HG03457 (cell line): ENCODE measurements at regions not wholly inside any gene's neighbourhood (a gene's known extent, or its start where the extent isn't known, plus 50 kb on each side); places are given as distances from the start of the nearest gene placed in this dataset.

Source experiments
- ATAC-seq: cut with Tn5 transposase; IDR thresholded peaks from one replicate; pipeline ENCODE4 v1.9.1; 2021; ENCODE audit warnings: moderate number of reproducible peaks; ENCODE audit not compliant: unreplicated experiment

DNA sequence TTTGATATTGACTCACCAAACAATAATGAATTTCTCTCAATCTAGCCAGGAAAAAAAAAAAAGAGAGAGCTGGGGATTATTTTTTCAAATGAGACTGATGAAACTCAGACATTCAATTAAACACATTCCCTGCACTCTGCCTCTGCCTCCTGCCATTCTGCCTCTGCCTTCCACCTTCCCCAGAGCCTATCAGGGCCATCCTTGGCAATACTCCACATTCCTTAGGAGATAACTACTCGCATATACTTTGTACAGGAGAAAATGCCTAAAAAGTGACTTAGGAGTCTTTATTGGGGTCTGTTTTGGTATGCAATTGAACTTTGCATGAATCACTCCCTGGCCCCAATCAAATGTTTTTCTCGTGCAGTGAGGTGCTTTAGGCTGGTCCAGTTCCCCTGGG, 246.6 kb upstream of the PLET1 start:
- no peak for ATAC-seq

DNA sequence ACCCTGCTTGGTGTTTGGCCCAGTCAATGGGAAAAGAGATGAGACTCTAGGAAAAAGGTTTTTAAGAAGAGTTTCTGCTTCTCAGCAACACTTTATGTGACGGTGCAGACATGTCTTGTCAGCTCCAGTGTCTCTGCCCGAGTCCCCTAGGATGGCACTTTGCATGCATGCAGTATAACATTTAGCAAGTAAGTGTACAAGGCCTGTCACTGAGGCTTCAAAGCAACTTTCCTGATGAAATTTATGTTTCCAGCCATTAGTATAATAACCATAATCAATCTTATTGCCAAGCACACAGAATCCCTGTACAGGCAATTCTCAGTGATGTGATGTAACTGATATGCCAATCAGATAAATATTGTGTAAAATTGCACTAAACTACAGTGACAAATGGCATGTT, 248.1 kb upstream of the PLET1 start:
- ATAC-seq, result no peak

DNA sequence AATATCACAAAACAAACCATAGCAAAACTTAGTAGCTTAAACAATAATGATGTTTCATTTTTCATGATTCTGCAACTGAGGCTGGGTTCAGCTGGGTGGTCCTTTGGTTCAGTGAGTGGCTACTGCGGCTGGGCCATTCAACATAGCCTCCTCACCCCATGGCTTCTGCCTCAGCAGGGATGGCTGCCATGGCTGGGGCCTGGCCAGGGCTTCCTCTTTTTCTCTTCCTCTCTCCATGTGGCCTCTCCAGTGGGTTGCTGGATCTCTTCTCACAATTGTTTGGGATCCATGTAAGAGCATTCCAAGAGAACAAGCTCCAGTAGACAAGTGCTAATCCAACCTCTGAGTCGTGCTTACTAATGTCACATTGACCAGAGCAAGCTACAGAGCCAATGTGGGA, 248.6 kb upstream of the PLET1 start:
- no peak for ATAC-seq

DNA sequence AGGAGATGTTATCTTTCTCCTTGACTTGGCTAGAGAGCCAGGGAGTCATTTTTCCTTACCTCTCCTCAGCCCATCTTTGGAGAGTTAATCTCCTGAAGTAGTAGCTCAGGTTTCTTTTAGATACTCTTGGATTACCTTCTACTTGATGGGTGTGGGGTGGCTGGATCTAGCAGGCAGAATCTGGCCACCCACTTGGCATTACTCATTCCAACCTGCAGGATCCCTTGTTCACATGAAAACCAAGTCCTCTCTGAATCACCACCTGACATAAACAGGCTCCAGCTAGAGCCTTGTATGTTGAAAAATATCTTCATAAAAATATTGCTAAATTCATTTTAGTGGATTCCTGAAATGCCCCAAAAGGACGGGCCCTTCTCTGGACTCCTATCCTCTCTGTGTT, 250.6 kb upstream of the PLET1 start:
- no peak for ATAC-seq

DNA sequence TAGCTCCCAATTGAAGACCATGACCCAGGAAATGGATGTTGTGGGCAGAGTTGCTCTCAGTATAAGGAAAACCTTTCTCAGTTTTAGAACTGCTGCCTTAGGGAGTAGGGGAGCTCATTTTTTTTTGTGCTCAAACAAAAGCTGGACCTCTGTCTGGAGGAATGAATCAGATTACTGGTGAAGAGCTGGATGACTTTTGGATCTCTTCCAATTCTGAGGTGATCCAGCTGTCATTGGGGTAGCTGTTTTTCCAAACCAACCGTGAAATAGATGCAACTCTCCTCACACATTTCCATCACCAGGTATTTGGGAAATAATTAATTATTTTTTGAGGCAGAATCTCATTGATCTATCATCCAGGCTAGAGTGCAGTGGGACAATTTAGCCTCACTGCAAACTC, 251.3 kb upstream of the PLET1 start:
- ATAC-seq, result no peak

DNA sequence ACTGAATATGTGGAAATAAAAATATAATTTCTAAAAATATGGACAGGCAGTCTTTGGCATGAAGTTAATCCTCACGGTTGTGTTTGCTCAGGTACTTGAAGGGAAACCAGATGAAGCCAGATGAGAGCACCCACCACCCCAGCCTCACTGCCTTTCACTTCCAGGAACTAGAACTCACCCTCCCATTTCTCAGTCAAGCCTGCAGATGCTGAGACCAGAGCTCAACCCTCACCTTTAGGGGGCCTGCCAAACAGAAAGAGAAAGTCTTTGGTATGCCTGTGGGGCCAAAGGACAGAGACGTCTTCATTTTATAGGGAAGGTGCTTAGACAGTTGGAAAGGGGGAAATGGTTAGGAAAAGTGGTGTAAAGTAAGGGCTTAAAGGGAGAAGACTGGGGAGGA, 252.8 kb upstream of the PLET1 start:
- ATAC-seq, result no peak

DNA sequence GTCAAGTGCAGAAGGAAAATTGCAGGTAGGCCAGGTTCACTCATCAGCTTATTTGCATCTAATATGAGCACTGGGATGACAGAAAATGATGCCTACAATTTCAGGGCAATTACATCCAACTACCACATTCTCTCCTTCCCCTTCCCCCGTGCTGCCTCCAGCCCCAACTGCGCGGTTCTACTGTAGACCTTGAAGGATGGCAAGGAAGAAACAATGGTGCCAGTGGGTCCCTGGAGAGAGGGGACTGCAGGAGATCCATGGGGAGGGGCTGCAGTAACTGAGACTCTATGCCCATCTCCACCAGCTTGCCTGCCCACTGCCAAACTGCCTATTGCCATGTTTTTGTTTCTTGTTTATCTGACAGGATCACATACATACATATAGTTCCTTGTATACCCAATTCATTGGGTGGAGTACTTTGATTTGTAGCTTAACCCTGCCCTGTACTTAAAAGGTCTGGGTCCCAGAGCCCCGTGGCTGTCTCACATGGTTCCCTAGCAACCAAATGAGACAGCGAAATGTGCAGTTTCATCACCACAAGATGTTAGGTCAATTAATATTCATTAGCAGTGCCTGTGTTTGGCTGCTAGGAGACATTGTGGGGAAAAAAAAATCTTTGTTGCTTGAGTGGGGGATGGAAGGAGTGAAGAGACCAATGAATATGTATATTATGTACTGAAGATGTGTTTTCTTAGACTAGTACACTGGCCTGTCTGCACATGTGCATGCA, 253.5 kb upstream of the PLET1 start:
- no peak for ATAC-seq

DNA sequence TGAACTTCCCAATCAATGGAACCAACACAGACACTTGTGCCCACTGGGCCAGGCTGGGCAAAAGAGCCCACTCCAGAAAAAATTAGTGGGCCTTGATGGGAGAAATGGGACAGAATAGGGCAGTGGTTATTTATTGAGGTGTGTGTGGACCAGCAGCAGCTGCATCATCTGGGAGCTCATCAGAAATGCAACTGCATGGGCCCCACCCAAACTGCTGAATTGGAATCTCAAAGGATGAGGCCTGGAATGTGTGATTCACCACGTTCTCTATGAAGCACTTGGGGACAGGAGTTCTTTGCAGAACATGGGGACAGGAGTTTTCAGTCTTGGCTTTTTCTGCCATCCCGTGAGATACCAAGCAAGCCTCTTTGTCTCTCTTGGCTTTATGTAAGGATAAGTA, 255.6 kb upstream of the PLET1 start:
- no peak for ATAC-seq

DNA sequence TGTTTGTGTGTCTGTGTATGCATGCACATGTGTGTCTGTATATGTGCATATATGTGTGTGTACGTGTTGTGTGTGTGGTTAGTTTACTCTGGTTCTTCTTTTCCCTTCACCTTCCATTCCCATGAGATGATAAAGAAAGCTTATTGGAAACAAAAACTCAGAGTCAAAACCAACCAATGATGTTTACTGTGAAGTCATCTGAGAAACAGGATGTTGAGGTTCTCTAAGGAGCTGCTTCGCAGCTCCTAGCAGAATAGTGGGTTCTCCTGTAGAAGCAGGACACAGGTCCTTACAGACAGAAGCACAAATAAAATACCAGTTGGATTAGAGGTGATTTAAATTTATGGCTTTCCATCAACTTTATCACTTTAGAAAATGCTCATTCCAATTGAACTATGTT, 256.1 kb upstream of the PLET1 start:
- ATAC-seq, result no peak

DNA sequence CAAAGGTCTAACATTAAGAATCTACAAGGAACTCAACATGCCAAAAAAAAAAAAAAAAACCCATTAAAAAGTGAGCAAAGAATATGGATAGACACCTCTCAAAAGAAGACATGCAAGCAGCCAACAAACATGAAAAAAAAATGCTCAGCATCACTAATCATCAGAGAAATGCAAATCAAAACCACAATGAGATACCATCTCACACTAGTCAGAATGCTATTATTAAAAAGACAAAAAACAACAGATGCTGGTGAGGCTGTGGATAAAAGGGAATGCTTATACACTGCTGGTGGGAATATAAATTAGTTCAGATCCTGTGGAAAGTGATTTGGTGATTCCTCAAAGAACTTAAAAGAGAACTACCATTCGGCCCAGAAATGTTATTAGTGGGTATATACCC, 257.7 kb upstream of the PLET1 start:
- ATAC-seq, result no peak

DNA sequence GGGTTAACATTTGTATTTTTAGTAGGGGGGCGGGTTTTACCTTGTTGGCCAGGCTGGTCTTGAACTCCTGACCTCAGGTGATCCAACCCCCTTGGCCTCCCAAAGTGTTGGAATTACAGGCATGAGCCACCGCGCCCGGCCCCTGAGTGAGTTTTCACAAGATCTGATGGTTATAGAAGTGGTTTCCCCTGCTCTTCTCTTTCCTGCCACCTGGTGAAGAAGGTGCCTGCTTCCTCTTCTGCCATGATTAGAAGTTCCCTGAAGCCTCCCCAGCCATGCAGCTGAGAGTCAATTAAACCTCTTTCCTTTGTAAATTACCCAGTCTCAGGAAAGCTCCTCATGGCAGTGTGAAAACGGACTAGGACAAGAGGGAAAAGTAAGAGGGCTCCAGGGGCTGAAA, 259.1 kb upstream of the PLET1 start:
- no peak for ATAC-seq

DNA sequence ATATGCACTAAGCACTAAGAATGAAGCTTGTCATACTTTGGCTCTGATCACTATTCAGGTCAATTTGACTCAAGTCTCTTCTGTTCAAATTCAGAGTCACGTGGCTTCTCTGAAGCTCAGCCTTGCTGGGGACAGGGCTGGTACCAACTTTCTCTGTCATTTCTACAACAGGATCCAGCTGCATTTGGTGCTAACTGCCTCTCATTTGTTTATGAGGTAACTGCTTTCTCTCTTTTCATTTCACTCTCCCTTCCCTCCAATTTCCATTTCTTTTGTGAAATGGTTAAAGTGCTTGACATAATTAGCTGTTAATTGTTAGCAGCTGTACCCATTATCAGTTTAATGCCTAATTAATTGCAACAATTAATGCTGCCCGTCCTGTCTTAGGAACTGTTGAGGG, 259.7 kb upstream of the PLET1 start:
- ATAC-seq, result no peak

DNA sequence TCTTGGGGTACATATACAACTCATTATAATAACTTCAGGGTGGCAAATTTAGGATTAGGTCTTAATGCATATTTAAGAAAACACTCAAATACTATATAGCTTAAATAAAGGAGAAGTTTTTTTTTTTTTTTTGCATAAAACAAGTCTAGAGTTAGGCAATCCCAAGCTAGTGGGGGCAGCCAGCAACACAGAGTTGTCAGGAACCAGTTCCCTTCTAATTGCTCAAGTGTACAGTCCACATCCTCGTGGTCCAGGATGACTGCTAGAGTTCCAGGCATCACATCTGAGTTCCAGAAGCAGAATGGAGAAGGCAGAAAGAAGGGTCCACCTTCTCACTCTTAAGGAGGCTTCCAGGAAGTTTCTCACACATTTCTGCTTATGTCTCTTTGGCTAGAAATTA, 261.9 kb upstream of the PLET1 start:
- ATAC-seq, result no peak

DNA sequence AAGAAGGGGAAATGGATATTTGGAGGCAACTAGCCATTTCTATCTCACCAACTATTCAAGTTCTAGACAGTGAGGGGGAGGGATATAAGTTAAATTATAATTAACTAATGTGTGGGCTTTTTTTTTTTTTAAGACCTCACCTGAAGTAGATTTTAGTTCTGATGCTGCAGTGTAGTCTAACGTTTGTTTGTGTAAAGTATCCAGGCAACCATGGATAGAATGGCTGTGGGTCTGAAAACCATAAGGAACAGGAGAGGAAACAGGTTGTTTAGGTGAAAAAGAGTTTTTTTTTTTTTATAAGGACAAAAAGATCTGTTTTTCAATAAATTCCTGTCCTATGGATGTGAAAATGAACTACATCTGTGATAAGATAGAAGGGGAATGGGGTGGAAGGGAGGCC, 262.4 kb upstream of the PLET1 start:
- no peak for ATAC-seq

DNA sequence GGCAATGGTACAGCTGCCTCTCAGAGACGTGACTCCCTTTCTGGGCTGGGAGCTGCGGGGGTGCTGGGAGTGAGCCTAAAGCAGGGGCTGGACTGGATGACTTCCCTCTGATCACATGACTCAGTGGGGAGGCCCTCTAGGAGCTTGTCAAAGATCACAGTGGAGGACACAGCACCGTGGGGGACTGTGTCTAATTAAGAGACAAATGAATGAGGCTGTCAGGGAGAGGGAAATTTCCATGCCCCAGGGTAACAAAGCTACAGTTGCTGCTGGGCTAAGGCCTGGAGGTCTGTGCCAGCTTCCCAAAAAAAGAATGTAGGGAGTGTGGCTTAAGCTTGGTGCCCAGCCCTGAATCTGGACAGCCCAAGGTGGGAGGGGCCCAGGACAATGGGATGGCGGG, 262.8 kb upstream of the PLET1 start:
- ATAC-seq, result no peak

DNA sequence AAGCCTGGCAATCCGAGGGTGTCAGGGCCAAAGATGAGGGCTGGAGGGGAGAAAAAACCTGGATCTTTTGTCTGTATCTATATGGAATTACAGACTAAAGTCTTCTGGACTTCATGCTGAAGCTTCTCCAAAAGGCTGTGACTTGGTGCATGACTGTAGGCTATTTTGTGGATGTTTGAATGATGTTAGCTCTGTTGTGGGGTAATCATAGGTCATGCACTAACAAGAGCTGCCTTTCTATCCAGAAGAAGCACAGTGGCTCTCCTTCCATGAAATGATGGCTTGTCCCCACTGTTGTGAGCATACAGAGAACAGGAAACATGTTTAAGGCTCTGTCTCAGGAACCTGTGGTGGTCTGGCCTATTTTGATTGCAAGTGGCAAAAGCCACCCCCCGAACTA, 263.3 kb upstream of the PLET1 start:
- ATAC-seq, result no peak

DNA sequence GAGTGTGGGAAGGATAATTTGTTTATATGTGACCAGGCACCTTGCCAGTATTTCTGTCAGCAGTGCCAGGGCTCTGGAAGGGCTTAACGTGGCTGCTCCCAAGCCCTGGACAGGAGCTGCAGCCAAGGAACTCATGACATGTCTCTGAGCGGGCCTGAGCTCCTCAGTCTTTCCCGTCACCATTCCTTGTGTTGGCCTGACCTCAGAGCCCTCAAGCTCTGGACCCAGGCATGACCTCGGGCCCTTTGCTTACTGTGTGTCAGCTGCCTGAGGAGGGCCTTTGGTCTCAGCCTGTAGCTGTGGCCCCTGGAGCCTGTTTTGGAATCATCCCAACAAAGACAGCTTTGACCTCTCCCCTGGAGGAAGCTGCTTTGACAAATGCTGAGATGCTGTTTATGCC, 264.1 kb upstream of the PLET1 start:
- no peak for ATAC-seq

DNA sequence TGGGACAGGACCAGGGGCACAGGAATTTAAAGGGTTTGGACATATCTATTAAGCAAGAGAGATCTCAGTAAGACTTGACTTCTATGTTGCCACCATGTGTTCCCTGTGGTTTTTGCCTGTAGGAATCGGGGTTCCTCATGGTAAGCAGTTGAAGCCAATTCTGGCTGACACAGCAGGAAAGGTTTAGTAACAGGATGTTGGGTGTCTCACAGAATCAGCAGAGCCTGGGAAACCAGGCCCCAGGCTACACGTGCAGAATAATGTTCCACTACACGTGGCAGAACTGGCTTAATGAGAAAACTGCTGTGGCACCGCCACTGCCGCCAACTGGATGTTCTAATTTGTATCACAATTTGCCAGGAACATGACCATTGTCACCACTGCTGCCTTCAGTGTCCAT, 264.6 kb upstream of the PLET1 start:
- ATAC-seq, result no peak

DNA sequence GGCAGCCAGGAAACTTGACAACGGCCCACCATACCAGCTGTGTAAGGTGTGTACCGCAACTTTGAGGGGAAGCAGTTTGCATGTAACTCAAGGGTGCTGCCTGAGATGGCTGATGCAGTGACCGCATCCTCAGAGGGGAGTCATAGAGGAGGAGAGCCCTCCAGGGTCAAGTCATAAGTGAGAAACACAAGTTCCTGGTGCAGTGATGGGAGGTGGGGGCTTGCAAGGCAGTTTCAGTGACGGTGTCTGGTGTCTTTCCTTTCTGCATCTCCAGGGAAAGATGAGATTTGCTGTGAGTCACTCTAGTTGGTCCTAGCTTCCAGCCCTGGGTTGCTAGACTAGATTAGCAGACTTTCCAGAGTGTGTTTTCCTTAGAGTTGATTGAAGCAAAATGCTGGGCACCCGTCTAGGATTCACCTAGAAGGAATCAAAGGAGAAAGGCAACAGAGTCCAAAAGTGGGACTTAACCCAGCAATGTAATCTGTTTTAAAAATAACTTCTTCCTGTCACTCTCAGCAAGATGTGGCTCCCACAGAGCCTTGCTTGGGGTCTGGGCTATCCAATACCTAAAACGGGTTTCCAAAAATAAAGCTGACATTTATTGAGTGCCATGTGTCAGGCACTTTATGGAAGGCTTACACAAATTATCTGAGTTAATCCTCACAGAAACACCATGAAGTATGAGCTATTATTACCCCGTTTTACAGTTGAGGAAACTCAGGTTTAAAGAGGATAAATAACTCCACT, 265.4 kb upstream of the PLET1 start:
- ATAC-seq, result no peak

DNA sequence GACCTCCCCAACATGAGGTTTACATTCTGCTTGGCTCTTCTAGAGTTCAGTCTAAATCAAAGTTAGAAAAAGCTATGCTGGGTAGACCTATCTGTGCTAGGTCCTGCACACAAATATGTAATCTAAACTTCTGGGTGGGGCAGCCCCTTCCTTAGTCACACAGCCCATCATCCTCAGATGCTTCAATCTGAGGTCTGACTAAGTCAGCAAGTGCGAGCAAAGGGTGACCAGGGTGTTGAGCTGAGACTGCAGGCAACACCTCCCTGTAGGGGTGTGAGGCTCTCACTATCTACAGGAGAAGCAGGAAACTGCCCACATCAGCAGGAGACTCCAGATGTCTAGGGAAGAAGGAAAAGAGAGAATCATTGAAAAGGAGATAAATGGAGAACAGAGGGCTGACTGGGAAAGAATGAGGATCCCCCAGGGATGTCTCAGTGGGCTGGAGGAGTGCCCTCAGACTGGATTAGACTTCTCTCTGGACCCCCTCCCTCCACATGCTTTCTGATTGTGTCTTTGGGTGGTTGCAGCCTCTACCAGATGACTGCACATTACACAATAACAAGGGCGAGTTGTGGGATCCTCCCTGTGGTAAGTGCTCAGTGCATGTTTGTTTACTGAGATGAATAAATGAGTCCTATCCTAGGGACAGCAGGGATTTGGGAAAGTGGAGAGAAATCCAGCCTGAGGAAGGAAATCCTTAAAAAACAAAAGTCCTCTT, 266.2 kb upstream of the PLET1 start:
- no peak for ATAC-seq

DNA sequence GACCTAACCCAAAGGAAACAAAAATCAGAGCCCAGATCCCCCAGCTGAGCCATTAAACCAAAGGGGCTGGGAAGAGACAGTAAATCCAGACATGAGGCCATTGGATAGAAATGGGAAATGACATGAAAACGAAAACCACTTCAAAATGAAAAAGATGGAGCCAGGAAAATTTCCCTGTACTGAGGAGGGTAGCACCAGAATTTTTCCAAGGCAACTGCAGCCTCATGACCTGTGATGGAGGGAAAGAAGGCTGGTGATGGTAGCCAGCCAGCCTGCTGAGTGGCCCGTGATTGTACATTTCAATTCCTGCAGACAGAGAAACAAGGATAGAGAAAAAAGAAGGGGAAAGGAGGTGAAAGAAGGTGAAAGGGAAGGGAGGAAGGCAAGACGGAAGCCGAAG, 268.4 kb upstream of the PLET1 start:
- no peak for ATAC-seq

DNA sequence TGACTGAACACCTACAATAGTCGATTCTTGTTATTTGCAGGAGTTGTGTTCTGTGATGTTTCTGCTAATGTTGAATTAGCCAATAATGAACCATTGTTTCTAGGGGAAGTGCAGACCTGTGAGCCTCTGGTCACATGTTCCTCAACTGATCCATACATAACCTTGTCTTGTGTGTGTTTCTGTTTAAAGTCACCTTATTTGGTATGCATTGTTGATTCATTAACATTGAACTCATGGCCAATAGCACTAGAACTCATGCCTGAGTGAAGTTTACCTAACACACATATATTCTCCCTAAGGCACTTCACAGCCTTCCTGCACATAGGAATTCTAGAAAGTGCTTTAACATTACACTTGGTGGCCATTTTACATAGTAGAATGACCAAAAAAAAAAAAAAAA, 271.8 kb upstream of the PLET1 start:
- ATAC-seq, result no peak
